ENCODE measurements at regions not wholly inside any gene's neighbourhood (a gene's known extent, or its start where the extent isn't known, plus 50 kb on each side); places are given as distances from the start of the nearest gene placed in this dataset.

DNA sequence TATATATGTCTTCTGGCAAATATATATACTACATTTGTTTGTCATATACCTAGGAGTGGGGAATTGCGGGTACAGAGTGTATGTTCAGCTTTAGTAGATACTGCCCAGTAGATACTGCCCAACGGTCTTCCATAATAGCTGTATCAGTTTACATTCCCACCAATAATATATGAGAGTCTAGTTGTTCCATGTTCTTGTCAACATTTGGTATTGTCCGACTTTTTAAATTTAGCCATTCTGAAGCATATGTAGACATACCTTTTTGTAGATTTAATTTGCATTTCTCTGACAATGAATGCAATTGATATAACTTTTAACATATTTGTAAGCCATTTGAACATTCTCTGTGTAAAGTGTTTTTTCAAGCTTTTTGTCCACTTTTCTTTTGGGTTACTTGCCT, 99.0 kb upstream of the HIVEP3 start:
- TF ChIP-seq CTCF (IDR thresholded peaks at IDR 0.05) (no peak), POLR2A (IDR thresholded peaks at IDR 0.05) (no peak), POLR2AphosphoS5 (IDR thresholded peaks at IDR 0.05) (no peak)
